LNCAP (cell line): ENCODE measurements at regions not wholly inside any gene's neighbourhood (a gene's known extent, or its start where the extent isn't known, plus 50 kb on each side); places are given as distances from the start of the nearest gene placed in this dataset.

Source experiments
- TF ChIP-seq, protein P1 (sequence below): fragments of 450-650 bp; IDR thresholded peaks from 2 replicates; pipeline ENCODE4 v1.5.1; 2017; ENCODE audit warnings: mild to moderate bottlenecking

DNA sequence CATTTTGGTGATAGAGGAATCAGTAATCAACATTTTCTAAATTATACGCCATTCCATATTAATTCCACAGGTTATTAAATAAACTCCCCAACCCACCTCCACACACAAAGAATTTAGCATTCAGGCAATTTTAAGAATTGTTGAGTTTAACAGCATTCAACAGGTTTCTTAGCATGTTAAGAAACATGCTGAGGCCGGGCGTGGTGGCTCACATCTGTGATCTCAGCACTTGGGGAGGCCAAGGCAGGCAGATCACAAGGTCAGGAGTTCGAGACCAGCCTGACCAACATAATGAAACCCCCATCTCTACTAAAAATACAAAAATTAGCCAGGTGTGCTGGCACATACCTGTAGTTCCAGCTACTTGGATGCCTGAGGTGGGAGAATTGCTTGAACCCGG, 64.0 kb upstream of the PHACTR2 start:
- TF ChIP-seq, protein P1, sequence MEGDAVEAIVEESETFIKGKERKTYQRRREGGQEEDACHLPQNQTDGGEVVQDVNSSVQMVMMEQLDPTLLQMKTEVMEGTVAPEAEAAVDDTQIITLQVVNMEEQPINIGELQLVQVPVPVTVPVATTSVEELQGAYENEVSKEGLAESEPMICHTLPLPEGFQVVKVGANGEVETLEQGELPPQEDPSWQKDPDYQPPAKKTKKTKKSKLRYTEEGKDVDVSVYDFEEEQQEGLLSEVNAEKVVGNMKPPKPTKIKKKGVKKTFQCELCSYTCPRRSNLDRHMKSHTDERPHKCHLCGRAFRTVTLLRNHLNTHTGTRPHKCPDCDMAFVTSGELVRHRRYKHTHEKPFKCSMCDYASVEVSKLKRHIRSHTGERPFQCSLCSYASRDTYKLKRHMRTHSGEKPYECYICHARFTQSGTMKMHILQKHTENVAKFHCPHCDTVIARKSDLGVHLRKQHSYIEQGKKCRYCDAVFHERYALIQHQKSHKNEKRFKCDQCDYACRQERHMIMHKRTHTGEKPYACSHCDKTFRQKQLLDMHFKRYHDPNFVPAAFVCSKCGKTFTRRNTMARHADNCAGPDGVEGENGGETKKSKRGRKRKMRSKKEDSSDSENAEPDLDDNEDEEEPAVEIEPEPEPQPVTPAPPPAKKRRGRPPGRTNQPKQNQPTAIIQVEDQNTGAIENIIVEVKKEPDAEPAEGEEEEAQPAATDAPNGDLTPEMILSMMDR: no peak

DNA sequence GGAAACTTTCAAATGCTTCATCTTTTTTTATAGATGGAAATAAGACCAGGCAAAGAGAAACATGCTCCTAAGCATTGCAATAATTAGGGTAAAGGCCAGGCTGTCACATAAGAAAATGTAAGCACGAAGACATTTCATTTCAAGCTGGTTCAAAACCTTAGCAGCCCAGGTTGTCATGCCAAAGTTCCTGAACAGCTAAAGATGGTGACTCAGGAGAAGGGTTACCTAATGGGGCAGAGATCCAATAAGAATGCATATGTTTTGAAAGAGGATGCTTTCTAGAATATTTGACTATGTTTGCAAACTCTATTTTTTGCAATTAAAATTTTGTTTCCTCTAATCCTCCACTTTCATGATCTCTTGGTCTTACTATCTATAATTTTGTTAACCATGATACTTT, 65.6 kb upstream of the PHACTR2 start:
- TF ChIP-seq, protein P1: no peak

DNA sequence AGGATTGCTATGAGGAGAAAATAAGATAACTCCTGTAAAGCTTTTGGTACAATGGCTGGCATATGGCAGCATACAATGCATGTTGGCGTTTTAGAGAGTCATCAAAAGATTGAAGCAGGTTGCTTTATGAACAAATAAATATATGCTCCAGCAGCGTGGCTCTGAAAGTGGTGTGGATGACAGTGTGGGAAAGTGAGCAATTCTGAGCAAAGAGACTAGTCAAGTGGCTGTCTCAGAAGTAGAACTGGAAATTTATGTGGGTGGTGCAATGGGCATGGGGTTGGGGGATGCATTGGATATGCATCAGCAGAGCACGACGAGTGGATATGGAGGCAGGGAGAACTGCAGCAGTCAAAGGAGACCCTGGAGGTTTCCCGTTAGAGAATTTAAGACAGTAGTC, 66.2 kb upstream of the PHACTR2 start:
- TF ChIP-seq, protein P1: no peak

DNA sequence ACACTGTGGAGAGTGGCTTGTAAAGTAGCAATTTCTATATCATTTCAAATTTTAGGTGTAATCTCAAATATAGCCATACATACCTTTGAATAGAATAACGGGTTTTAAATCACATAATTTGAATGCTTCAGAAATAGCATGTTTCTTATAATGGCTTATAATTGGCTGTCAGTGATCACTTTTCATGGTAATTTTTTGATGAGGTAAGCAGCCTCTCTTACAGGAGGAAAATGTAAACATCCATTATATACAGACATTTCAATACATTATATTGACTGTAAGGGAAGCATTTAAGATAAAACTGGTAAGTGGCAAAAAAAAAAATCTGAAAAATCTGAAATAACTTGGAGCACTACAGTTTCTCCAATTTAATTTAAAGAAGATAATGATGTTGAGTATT, 67.8 kb upstream of the PHACTR2 start:
- TF ChIP-seq, protein P1: no peak

DNA sequence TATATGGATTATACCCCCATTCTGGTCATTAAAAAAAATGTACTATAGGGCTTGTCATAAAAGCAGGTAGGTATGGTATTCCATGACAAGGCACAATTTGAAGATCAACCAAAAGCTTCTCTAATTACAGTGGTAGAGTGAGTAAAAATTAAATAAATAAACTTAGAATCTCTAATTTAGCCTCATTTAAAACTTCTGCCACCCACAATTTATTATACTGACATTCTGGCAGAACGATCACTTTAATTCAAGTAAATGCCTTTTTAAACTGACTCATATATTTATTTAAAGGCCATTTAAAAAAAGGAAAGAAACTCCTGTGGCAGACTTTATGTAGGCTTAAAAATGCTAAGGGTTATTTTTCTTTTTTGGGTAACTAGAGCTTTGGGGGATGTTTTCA, 68.3 kb upstream of the PHACTR2 start:
- TF ChIP-seq, protein P1: no peak

DNA sequence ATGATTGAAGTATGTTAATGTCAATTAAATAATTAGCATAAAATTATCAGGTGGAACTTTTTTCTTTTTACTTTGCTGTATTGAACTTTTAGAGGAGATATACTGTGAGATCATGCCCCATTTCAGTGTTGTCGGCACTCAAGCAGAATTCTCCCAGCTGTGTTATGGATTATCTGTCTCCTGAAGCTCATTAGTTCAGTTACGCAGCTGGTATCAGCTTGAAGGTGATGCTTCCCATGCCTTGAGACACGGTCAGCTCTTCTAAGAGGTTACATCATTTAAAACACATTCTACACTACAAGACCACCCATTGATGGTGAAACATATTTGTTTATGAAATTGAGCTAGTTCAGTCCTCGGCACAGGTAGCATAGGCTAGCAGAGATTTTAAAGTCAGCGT, 68.9 kb upstream of the PHACTR2 start:
- TF ChIP-seq, protein P1: no peak

DNA sequence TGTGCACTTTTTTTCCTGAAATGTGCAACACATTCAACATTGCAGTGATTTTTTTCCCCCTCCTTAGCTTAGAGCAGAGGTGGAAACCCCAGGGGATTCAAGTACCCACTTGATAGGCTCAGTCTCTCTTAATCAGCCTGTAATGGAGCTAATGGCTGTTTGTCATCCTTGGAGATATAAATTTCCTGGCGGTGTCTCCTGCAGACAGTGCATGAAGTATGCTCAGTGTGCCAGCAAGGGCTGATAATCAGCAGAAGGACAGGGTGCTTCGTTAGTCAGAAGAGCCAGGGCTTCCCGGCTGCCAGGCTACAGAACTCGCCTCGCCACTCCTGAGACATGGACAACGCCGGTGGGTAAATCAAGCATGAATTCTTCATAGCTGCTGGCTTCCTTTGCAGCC, 69.8 kb upstream of the PHACTR2 start:
- TF ChIP-seq, protein P1: no peak

DNA sequence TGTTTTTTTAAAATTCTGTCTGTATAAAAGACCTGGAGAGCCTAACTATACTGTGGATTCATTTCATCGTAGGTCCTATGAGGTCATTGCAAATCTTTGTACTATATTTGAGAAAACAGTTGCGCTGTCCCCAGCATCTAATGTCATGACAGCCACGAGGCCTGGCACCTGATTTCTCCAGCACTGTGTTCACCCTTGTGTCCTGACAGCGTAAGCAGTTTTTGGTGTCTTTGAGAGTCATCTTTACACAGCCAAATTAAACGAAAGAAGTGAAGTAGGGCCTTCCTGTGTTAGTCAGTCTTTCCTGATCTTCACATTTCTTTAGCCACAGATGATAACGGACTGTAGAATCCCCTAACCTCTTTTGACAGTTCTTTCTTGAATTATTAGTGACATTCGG, 70.6 kb upstream of the PHACTR2 start:
- TF ChIP-seq, protein P1: no peak
